UCSD-AML1 (cell line): ENCODE measurements at regions not wholly inside any gene's neighbourhood (a gene's known extent, or its start where the extent isn't known, plus 50 kb on each side); places are given as distances from the start of the nearest gene placed in this dataset.

Experiments
- DNase-seq: peaks from one replicate; lab custom pipeline; 2025; ENCODE audit not compliant: unreplicated experiment; lab: John Stamatoyannopoulos, UW

GRCh38 chr9:16128003-16128402 is 575.2 kb downstream of the CCDC171 start:
- DNase-seq = no peak

DNA sequence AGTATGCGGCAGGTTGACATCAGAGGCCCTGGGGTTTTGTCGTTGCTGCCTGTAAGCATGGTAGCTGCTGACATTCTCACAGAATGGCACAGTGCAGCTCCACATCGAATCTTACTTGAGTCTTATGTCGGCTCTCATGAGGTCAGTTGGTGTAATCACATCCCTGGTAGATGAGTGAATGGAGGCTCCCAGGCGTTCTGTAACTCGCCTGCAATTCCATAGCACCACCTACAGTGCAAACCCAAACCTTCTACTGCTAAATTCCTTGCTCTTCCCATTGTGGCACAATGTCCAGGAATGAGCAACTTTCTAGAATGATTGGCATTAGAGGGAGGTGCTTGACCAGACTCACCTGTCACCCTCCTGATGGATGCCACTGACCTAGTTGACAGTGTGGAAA is 578.4 kb downstream of the CCDC171 start:
- no peak for DNase-seq

DNA sequence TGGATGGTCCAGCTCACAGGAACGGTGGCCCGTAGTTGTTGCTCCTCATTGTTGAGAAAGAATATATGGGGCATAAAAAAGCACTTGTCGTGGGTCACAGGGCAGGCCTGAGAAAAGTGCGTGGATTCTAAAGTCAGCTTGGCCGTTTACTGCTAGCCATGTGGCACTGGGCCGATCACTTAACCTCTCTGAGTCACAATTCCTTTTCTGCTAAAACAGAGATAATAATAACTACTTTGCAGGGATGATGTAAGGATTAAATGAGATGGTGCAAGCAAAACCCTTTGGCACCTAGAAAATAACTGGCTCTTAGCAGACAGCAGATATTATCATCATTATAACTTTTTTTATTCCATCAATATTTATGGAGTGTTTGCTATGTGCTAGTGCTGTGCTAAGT is 579.7 kb downstream of the CCDC171 start:
- DNase-seq = no peak

GRCh38 chr9:16133032-16133431 is 580.2 kb downstream of the CCDC171 start:
- DNase-seq = no peak

- peak; percentile 51 for DNase-seq
Measured at GRCh38 chr9:16133556-16134227, 580.8 kb downstream of the CCDC171 start.

DNA sequence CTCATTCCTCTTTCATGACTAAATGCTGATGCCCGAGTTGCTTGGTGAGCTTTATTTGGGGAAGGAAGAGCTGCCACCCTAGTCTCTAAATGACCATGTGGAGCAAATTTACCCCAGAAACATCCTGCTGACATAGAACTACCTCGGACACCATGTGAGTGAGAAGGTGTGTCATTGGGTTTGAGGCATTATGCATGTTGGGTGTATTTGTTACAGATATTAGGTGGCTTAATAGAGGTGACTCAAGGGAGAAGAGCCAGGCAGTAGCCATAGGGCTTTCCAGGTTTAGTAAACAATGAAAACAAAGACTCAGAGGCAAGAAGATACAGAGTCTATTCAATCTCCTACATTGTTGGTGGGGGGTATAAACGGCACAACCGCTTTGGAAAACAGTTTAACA is 581.5 kb downstream of the CCDC171 start:
- DNase-seq = no peak

DNA sequence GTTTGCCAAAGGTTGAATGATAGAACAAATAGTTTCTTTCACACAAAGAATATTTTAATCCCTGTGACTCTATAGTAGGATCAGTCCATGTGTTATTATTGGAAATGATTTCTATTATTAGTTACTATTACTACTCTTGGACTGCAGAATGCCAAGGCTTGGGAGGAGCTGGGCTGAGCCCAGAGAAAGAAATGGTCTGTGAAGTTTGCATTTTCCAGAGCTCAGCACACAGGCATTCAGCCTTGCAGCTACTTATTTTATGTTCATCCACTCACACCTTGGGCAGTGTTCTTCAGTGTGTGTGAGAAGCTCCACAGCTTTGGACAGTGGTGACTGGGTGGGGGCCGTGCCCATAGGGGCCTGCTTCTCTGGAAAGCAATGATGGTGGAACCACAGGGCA is 583.1 kb downstream of the CCDC171 start:
- DNase-seq = no peak

DNA sequence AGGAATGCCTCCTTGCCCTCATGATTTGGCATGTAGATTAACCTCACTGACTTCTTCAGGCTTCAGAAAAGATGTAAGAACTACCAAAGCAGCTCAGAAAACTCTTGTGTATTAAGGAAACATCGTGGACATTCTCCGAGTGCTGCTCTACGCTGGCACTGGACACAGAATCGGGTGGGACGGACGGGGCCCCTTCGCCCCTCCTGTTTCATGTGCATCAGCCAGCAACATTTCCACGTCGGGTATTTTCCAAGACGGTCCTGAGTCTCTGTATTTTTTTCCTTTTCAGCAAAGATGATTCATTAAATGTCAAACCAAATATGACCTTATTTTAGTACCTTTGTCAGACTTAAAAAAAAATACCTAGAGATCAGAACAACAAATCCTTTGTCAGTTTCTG is 583.6 kb downstream of the CCDC171 start:
- DNase-seq = no peak

DNA sequence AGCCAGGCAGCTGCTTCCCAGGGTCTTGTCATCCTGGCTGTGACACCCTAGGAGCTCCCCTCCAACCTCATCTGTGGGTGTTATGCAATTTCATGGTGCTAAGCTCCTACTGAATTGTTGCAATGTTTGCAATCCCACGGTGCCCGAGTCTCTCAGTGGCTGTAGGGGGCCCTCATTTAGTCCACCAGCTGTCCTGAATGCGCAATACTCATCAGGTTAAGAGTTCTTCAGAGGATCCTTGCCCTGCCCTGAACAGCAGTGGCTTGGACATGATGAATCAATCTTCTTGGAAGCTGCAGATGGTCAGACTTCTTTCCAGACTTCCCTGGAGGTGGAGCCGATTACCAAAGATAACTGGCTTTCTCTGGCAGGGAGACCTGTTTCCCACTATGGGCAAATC is 584.1 kb downstream of the CCDC171 start:
- DNase-seq = no peak

DNA sequence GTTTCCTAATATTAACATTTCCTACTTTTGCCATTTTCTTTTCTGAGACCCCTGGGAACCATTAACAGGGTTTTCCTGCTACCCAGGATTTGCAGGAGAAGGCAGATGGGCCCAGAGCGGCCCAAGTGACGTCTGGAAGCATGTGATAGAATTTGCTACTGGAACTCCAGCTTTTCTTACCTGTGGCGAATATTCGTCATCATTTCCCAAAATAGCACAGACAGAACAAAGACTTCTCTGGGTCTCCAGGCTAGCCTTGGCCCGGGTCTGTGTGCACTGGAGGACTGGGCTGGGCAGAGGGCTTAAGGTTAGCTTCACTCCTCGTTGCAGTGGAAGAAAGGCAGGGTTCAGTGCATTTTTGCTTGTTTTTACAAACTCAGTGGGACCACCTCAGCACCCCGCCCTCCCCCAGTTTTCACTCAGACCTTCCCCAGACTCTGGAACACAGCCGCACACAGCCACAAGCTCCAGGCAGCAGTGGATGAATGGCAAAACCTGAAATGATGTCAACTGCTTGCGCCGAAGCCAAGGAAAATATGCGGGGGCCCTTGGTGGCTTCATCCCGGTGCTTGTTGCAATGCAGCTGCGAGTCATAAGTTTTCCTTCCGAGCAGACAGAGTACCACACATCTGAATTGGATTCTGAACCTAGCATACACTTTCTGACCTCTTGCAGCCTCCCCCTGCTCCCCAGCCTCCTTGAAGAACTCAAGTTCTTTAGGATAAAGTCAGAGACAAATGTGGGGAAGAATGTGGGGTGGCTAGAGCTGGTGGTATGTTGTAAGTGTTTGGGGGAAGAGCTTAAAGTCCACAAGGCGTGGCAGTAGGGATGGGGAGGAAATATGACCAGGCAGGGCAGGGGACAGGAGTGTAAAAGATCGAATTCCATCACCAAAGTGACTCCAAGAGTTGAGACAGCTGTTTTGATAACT is 586.0 kb downstream of the CCDC171 start:
- DNase-seq = no peak

GRCh38 chr9:16139774-16140173 is 586.9 kb downstream of the CCDC171 start:
- no peak for DNase-seq

DNA sequence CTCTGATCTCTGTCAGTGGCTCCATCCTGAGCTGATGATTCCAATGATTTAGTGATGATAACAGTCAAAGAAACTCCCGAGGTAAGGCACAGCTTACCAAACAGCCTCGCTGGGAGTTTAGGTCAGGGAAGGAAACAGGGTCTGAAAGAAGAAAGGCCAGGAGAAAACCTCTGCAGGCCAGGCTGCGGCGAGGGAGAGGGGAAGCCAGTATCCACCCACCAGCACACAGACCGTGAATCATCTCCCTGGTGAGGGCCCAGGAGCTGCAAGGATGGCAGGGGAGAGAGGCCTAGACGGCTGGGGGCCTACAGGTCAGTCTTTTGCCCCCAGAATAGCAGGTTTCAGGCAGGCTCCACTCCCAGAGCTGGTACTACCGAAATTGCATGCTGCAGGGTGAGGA is 590.5 kb downstream of the CCDC171 start:
- DNase-seq = no peak

DNA sequence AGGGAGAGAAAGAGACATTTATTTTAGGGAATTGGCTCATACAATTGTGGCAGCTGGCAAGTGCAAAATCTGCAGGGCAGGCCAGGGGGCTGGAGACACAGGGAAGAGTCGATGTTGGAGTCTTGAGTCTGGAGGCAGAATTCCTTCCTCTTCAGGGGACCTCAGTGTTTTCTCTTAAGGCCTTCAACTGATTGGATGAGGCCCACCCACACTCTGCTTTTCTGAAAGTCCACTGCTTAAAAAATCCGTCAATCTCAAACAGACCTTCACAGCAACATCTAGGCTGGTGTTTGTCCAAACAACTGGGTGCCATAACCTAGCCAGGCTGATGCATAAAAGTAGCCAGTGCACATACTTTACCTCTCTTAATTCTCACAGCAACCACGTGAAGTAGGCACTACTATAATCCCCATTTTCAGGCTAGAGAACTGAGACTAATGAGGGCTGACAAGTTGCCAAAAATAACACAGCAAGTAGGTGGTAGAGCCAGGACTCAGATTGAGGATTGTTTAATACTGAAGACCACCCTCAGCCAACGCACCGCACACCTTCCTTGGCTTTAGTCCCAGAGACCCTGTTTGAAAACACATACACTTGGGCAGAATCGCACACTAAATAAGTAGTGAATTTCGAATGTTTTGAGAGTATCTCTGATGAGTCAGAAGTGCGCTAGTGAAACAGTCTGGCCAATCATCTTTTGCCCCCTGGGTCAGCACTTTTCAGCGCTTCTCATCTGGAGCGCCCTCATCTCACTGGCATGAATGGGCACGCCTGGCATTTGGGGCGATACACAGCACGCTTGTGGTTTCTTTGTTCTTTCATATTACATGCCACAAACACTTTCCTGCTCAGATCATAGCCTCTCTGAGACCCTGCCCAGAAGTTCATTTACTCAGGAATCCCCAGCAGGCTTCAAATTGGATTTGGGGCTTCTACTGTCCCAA is 591.4 kb downstream of the CCDC171 start:
- no peak for DNase-seq

- no peak for DNase-seq
Measured at GRCh38 chr9:16145196-16145950, 592.5 kb downstream of the CCDC171 start.

DNA sequence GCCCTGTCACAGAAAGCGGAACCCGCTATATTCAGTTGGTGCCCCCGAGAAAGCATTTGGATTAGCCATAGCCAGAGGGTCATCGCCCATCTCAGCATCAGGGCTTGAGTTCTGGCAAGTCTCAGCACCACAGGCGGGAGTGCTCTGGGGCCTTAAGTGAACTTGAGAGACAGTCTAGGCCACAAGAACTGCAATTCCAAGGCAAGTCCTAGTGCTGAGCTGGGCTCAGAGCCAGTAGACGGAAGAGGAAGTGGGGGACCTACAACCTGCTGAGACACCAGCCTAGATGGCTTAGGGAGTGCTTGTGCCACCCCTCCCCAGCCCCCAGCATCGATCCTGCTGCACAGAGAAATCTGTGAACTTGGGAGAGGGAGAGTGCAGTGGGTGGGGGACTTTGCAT is 594.9 kb downstream of the CCDC171 start:
- DNase-seq = peak; percentile 38

DNA sequence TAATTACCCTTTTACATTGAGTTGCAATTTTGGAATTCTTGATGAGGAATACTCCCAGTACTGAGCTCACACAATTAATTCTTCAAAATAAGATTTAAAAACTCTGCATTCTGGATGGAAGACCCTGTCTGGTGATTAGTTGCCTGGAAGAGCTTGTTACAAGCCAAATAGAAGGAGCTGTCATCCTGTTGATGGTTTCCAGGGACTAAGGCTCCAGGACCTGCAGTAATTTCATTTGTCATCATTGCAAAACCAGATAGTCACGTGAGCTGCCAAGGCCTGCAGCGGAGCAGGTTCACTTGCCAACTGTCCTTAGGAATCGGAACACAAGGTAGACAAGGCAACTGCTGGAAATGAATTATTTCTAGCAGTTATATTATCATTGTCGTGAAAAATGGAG is 597.7 kb downstream of the CCDC171 start:
- DNase-seq = no peak

GRCh38 chr9:16150938-16151650 is 598.3 kb downstream of the CCDC171 start:
- no peak for DNase-seq

- no peak for DNase-seq
Measured at GRCh38 chr9:16152276-16153101, 599.6 kb downstream of the CCDC171 start.

GRCh38 chr9:16153221-16153620 is 600.4 kb downstream of the CCDC171 start:
- DNase-seq = no peak
